H9 (cell line): ENCODE measurements at regions not wholly inside any gene's neighbourhood (a gene's known extent, or its start where the extent isn't known, plus 50 kb on each side); places are given as distances from the start of the nearest gene placed in this dataset.
"Not testable (repeated sequence)": the region's sequence is repeated elsewhere in the genome, so short reads cannot be mapped to it uniquely, and the experiment has no call there.

Experiments used
- DNase-seq: peaks from one replicate; pipeline ENCODE4 v3.0.0-alpha.2; 2017
- H2AFZ ChIP-seq: one replicate; pipeline ENCODE4 v1.6.1; 2013; ENCODE audit warnings: mild to moderate bottlenecking, low read length, control low read depth, moderate library complexity
- H2AK5ac ChIP-seq: 2 replicates; pipeline ENCODE4 v1.6.1; 2013; ENCODE audit warnings: low read length, control low read depth, mixed read lengths; ENCODE audit not compliant: insufficient read length
- H2BK120ac ChIP-seq: one replicate; pipeline ENCODE4 v1.6.1; 2013; ENCODE audit warnings: low read depth, mild to moderate bottlenecking, low read length, control low read depth, inconsistent platforms; ENCODE audit not compliant: poor library complexity, severe bottlenecking
- H2BK12ac ChIP-seq: 2 replicates; pipeline ENCODE4 v1.6.1; 2013; ENCODE audit warnings: low read length, control low read depth, mixed read lengths, low read depth; ENCODE audit not compliant: insufficient read length
- H2BK15ac ChIP-seq: 2 replicates; pipeline ENCODE4 v1.6.1; 2013; ENCODE audit warnings: low read depth, low read length, control low read depth
- H2BK20ac ChIP-seq: one replicate; pipeline ENCODE4 v1.6.1; 2013; ENCODE audit warnings: low read depth, mild to moderate bottlenecking, low read length, control low read depth, inconsistent platforms; ENCODE audit not compliant: poor library complexity, severe bottlenecking
- H2BK5ac ChIP-seq: 2 replicates; pipeline ENCODE4 v1.6.1; 2013; ENCODE audit warnings: low read length, control low read depth, mixed read lengths; ENCODE audit not compliant: insufficient read length
- H3K14ac ChIP-seq: 2 replicates; pipeline ENCODE4 v1.6.1; 2013; ENCODE audit warnings: low read length, control low read depth; ENCODE audit not compliant: insufficient read depth
- H3K18ac ChIP-seq: 2 replicates; pipeline ENCODE4 v1.6.1; 2013; ENCODE audit warnings: low read depth, mild to moderate bottlenecking, mixed read lengths, low read length, control low read depth; ENCODE audit not compliant: insufficient read length
- H3K23ac ChIP-seq: 2 replicates; pipeline ENCODE4 v1.6.1; 2013; ENCODE audit warnings: low read length, control low read depth, mixed read lengths, low read depth; ENCODE audit not compliant: insufficient read length
- H3K23me2 ChIP-seq: 2 replicates; pipeline ENCODE4 v1.6.1; 2013; ENCODE audit warnings: low read depth, mild to moderate bottlenecking, mixed read lengths, low read length, control low read depth; ENCODE audit not compliant: insufficient read length, poor library complexity, severe bottlenecking
- H3K27ac ChIP-seq: 2 replicates; pipeline ENCODE4 v1.5.1; 2013; ENCODE audit warnings: low read length, control low read depth, mixed read lengths, low read depth; ENCODE audit not compliant: insufficient read length
- H3K27me3 ChIP-seq: 2 replicates; pipeline ENCODE4 v1.6.1; 2013; ENCODE audit warnings: low read length, control low read depth, inconsistent platforms; ENCODE audit not compliant: insufficient read depth
- H3K4ac ChIP-seq: 2 replicates; pipeline ENCODE4 v1.6.1; 2013; ENCODE audit warnings: low read depth, mild to moderate bottlenecking, control low read depth, inconsistent platforms, low read length, moderate library complexity
- H3K4me1 ChIP-seq: 2 replicates; pipeline ENCODE4 v1.6.1; 2013; ENCODE audit warnings: low read length, control low read depth, inconsistent platforms; ENCODE audit not compliant: insufficient read depth
- H3K4me2 ChIP-seq: 2 replicates; pipeline ENCODE4 v1.6.1; 2013; ENCODE audit warnings: low read length, control low read depth, mixed read lengths; ENCODE audit not compliant: insufficient read length, insufficient read depth
- H3K56ac ChIP-seq: 2 replicates; pipeline ENCODE4 v1.6.1; 2013; ENCODE audit warnings: low read depth, mild to moderate bottlenecking, mixed read lengths, low read length, control low read depth; ENCODE audit not compliant: insufficient read length
- H3K79me1 ChIP-seq: 2 replicates; pipeline ENCODE4 v1.6.1; 2013; ENCODE audit warnings: low read depth, mild to moderate bottlenecking, moderate library complexity, low read length, control low read depth, inconsistent platforms; ENCODE audit not compliant: insufficient read depth, poor library complexity, severe bottlenecking
- H3K79me2 ChIP-seq: 2 replicates; pipeline ENCODE4 v1.6.1; 2013; ENCODE audit warnings: low read length, control low read depth, inconsistent platforms; ENCODE audit not compliant: insufficient read depth
- H3K9ac ChIP-seq: 2 replicates; pipeline ENCODE4 v1.6.1; 2013; ENCODE audit warnings: low read length, control low read depth, mixed read lengths; ENCODE audit not compliant: insufficient read length; ENCODE audit errors: extremely low read depth
- H3K9me3 ChIP-seq: one replicate; pipeline ENCODE4 v1.6.1; 2013; ENCODE audit warnings: low read depth, low read length, inconsistent platforms; ENCODE audit not compliant: control insufficient read depth
- H3T11ph ChIP-seq: one replicate; pipeline ENCODE4 v1.6.1; 2013; ENCODE audit warnings: mild to moderate bottlenecking, low read length, control low read depth, inconsistent platforms
- H4K20me1 ChIP-seq: one replicate; pipeline ENCODE4 v1.6.1; 2013; ENCODE audit not compliant: control insufficient read depth, insufficient read length, insufficient read depth
- H4K5ac ChIP-seq: 2 replicates; pipeline ENCODE4 v1.6.1; 2013; ENCODE audit warnings: low read depth, mild to moderate bottlenecking, mixed read lengths, low read length, control low read depth; ENCODE audit not compliant: insufficient read length
- H4K8ac ChIP-seq: replicated peaks from 2 replicates; pipeline ENCODE4 v1.6.1; 2013; ENCODE audit warnings: low read length, control low read depth, mixed read lengths, low read depth; ENCODE audit not compliant: insufficient read length
- H4K91ac ChIP-seq: 2 replicates; pipeline ENCODE4 v1.6.1; 2013; ENCODE audit warnings: low read depth, mild to moderate bottlenecking, moderate library complexity, mixed read lengths, low read length, control low read depth; ENCODE audit not compliant: insufficient read length
- H3K27ac Mint-ChIP-seq, 3 experiments: 2 replicates in 2 of 3; 3 replicates in 1 of 3; pipeline ENCODE4 v1.8.0; 2020 to 2021; ENCODE audit warnings: mixed read lengths in 3 of 3, mild to moderate bottlenecking in 1 of 3, moderate library complexity in 1 of 3
- H3K27me3 Mint-ChIP-seq: 2 replicates; pipeline ENCODE4 v1.8.0; 2021; ENCODE audit warnings: low read depth, mild to moderate bottlenecking, moderate library complexity, mixed read lengths
- H3K36me3 Mint-ChIP-seq, 3 experiments: 2 replicates in 2 of 3; 3 replicates in 1 of 3; pipeline ENCODE4 v1.8.0; 2020 to 2021; ENCODE audit warnings: low read depth in 3 of 3, mixed read lengths in 3 of 3; ENCODE audit not compliant: insufficient read depth in 1 of 3
- H3K4me1 Mint-ChIP-seq, 2 experiments: 2 replicates each; pipeline ENCODE4 v1.8.0; 2020; ENCODE audit warnings: mixed read lengths in 2 of 2
- H3K4me3 Mint-ChIP-seq, 2 experiments: 2 replicates in 1 of 2; 3 replicates in 1 of 2; pipeline ENCODE4 v1.8.0; 2020 to 2021; ENCODE audit warnings: mild to moderate bottlenecking in 2 of 2, mixed read lengths in 2 of 2, moderate library complexity in 1 of 2
- H3K9me3 Mint-ChIP-seq, 2 experiments: 2 replicates in 1 of 2; 3 replicates in 1 of 2; pipeline ENCODE4 v1.8.0; 2020; ENCODE audit warnings: mild to moderate bottlenecking in 2 of 2, mixed read lengths in 2 of 2, moderate library complexity in 1 of 2
- WGBS: extraction: QIAGEN DNeasy Blood & Tissue Kit; methylation state at CpG from one replicate; pipeline ENCODE4 v1.1.7; 2013; ENCODE audit warnings: missing lambda C conversion rate, low lambda C conversion rate, mixed read lengths; ENCODE audit not compliant: insufficient read length; ENCODE audit errors: extremely low coverage; 5-methylcytosine and 5-hydroxymethylcytosine counted together
- TF ChIP-seq, protein P1 (sequence below): fragments of 200-600 bp; sonication (generic); conservative IDR thresholded peaks from 3 replicates; pipeline ENCODE4 v1.8.0; 2021; ENCODE audit warnings: antibody characterized with exemption, mild to moderate bottlenecking

DNA sequence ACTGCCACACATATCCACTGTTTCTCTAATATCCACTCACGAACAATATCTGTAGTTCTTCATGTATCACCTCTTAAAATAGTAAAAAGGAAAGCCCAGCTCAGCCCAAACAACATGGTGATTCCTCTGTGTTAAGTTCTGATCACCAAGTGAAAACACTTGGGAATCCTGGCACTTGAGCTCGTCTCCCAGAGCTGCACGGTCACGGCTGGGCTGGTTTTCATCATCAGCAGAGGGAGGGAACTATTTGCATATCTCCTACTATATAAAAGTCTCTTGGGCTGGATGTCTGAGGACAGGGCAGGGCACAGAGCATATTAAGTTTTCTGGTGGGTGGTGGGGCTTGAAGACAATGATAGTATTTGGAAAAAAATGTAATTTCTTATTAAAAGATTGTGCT lies 870.6 kb downstream of the TMEM121 start:
- H3K36me3 Mint-ChIP-seq, result peaks cover 4 to 29% (median 13%) of the 10 kb centered on the region in 3 experiments; a peak in 6 of 7 replicates
- H3K27ac Mint-ChIP-seq, result no peak overlapping the region
- TF ChIP-seq, protein P1, sequence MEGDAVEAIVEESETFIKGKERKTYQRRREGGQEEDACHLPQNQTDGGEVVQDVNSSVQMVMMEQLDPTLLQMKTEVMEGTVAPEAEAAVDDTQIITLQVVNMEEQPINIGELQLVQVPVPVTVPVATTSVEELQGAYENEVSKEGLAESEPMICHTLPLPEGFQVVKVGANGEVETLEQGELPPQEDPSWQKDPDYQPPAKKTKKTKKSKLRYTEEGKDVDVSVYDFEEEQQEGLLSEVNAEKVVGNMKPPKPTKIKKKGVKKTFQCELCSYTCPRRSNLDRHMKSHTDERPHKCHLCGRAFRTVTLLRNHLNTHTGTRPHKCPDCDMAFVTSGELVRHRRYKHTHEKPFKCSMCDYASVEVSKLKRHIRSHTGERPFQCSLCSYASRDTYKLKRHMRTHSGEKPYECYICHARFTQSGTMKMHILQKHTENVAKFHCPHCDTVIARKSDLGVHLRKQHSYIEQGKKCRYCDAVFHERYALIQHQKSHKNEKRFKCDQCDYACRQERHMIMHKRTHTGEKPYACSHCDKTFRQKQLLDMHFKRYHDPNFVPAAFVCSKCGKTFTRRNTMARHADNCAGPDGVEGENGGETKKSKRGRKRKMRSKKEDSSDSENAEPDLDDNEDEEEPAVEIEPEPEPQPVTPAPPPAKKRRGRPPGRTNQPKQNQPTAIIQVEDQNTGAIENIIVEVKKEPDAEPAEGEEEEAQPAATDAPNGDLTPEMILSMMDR, result no peak

DNA sequence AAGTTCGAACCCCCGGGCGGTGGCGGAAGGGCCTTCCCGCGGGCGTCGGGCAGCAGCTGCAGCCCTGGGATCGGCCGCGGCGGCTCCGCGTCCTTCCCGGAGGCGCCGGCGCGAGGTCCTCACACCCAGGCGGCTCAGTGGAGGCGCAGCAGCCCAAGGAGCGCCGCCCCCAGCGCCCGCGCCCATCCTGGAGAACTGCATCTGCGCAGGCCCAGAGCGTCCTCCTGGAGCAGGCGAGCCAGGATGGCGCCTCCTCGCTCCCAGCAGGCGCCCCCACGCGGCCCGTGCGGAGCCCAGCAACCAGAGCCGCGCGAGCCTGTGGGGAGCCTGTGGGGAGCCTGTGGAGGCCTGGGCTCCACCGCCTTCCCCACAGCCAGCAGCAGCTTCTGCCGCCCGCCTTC lies 872.5 kb downstream of the TMEM121 start:
- not testable (repeated sequence) for H3K79me1 ChIP-seq, H2AK5ac ChIP-seq, H3K27ac ChIP-seq, H3K27me3 ChIP-seq, H4K91ac ChIP-seq, H3K4me3 Mint-ChIP-seq, H3K4me1 ChIP-seq, H2BK20ac ChIP-seq, H4K5ac ChIP-seq, H3K23me2 ChIP-seq, H2BK5ac ChIP-seq, H2BK12ac ChIP-seq, H2BK15ac ChIP-seq, H3K4me2 ChIP-seq, H4K20me1 ChIP-seq, H3K14ac ChIP-seq, H3T11ph ChIP-seq, H4K8ac ChIP-seq, H3K4me1 Mint-ChIP-seq, H3K9ac ChIP-seq, H3K27ac Mint-ChIP-seq, H3K18ac ChIP-seq, H3K79me2 ChIP-seq, H3K27me3 Mint-ChIP-seq, H3K23ac ChIP-seq, H3K56ac ChIP-seq, H2BK120ac ChIP-seq, H2AFZ ChIP-seq, H3K4ac ChIP-seq, DNase-seq
- WGBS, result no CpG with 5 or more reads among the region's 42 CpGs
- Mint-ChIP-seq H3K36me3 (peaks cover 8 to 18% (median 13%) of the 10 kb centered on the region in 3 experiments; a peak in 6 of 7 replicates), H3K9me3 (peaks cover 68 to 77% of the 10 kb centered on the region in 2 experiments)
- peaks cover 55% of the 10 kb centered on the region for H3K9me3 ChIP-seq

More for the DNA sequence above, 870.6 kb downstream of the TMEM121 start:
- Histone ChIP-seq H3K23ac (no peak overlapping the region), H3K27ac (no peak overlapping the region), H3K79me1 (no peaks in the 10 kb centered on the region), H4K5ac (no peak overlapping the region), H3K9ac (no peak overlapping the region), H3K23me2 (no peaks in the 10 kb centered on the region), H3K79me2 (no peaks in the 10 kb centered on the region), H3K14ac (no peak overlapping the region), H3K18ac (no peak overlapping the region), H2BK20ac (no peak overlapping the region), H2AK5ac (no peak overlapping the region), H2BK15ac (no peak overlapping the region), H3T11ph (no peak overlapping the region), H2BK12ac (no peak overlapping the region), H2BK5ac (no peak overlapping the region), H3K27me3 (no peaks in the 10 kb centered on the region), H4K8ac (no peak overlapping the region), H3K4ac (no peak overlapping the region), H3K56ac (no peak overlapping the region), H3K4me2 (no peak overlapping the region), H2BK120ac (no peak overlapping the region), H2AFZ (no peak overlapping the region), H3K4me1 (no peaks in the 10 kb centered on the region), H3K9me3 (peaks cover 49% of the 10 kb centered on the region), H4K20me1 (no peaks in the 10 kb centered on the region), H4K91ac (no peak overlapping the region)
- peaks cover 67 to 78% of the 10 kb centered on the region in 2 experiments for H3K9me3 Mint-ChIP-seq
- WGBS, result no CpG with 5 or more reads among the region's 4 CpGs
- H3K27me3 Mint-ChIP-seq, result no peaks in the 10 kb centered on the region
- no peak for DNase-seq
- no peak overlapping the region for H3K4me3 Mint-ChIP-seq
- no peaks in the 10 kb centered on the region for H3K4me1 Mint-ChIP-seq
